Mesenchymal stem cell (in vitro differentiated cells and primary cell): ENCODE measurements at regions not wholly inside any gene's neighbourhood (a gene's known extent, or its start where the extent isn't known, plus 50 kb on each side); places are given as distances from the start of the nearest gene placed in this dataset.

Source experiments
- DNase-seq: peaks from one replicate; pipeline ENCODE4 v3.0.0-alpha.2; 2013
- H2AFZ ChIP-seq: one replicate; pipeline ENCODE4 v1.6.1; 2013; ENCODE audit warnings: low read depth, mild to moderate bottlenecking, control low read depth, inconsistent platforms, low read length, moderate library complexity
- H2AK5ac ChIP-seq: 2 replicates; pipeline ENCODE4 v1.6.1; 2013; ENCODE audit warnings: low read length, moderate library complexity, mild to moderate bottlenecking, inconsistent platforms; ENCODE audit not compliant: severe bottlenecking
- H2BK120ac ChIP-seq: one replicate; pipeline ENCODE4 v1.6.1; 2013; ENCODE audit warnings: low read depth, mild to moderate bottlenecking, inconsistent platforms, low read length, moderate library complexity
- H2BK12ac ChIP-seq, 2 experiments: one replicate each; pipeline ENCODE4 v1.6.1; 2013; ENCODE audit warnings: inconsistent platforms in 2 of 2, low read length in 2 of 2, mild to moderate bottlenecking in 2 of 2, moderate library complexity in 2 of 2, control low read depth in 1 of 2
- H2BK15ac ChIP-seq: one replicate; pipeline ENCODE4 v1.6.1; 2013; ENCODE audit warnings: mild to moderate bottlenecking, low read depth, inconsistent platforms; ENCODE audit not compliant: poor library complexity, severe bottlenecking
- H2BK5ac ChIP-seq: 2 replicates; pipeline ENCODE4 v1.6.1; 2013; ENCODE audit warnings: low read depth, mild to moderate bottlenecking, low read length, control low read depth, inconsistent platforms; ENCODE audit not compliant: poor library complexity, severe bottlenecking
- H3K14ac ChIP-seq, 2 experiments: one replicate each; pipeline ENCODE4 v1.6.1; 2013; ENCODE audit warnings: inconsistent platforms in 2 of 2, low read length in 2 of 2, control low read depth in 1 of 2, mild to moderate bottlenecking in 1 of 2, moderate library complexity in 1 of 2
- H3K18ac ChIP-seq, 2 experiments: one replicate each; pipeline ENCODE4 v1.6.1; 2013; ENCODE audit warnings: inconsistent platforms in 2 of 2, low read length in 2 of 2, control low read depth in 1 of 2, low read depth in 1 of 2, mild to moderate bottlenecking in 1 of 2
- H3K23ac ChIP-seq, 2 experiments: one replicate each; pipeline ENCODE4 v1.6.1; 2013; ENCODE audit warnings: inconsistent platforms in 2 of 2, low read length in 2 of 2, mild to moderate bottlenecking in 2 of 2, moderate library complexity in 2 of 2, control low read depth in 1 of 2
- H3K27ac ChIP-seq: 2 replicates; pipeline ENCODE4 v1.5.1; 2013; ENCODE audit warnings: mild to moderate bottlenecking, moderate library complexity, low read length, control low read depth, inconsistent platforms; ENCODE audit not compliant: poor library complexity, severe bottlenecking
- H3K27me3 ChIP-seq, 2 experiments: 2 replicates each; pipeline versions ENCODE4 v1.6.1 to v1.7.0; 2013; ENCODE audit warnings: low read length in 2 of 2, mild to moderate bottlenecking in 2 of 2, moderate library complexity in 2 of 2, control low read depth in 1 of 2, inconsistent platforms in 1 of 2; ENCODE audit not compliant: control insufficient read depth in 1 of 2, insufficient read depth in 1 of 2
- H3K36me3 ChIP-seq, 2 experiments: 2 replicates each; pipeline versions ENCODE4 v1.6.1 to v1.7.0; 2013; ENCODE audit warnings: low read length in 2 of 2, control low read depth in 1 of 2, inconsistent platforms in 1 of 2, low read depth in 1 of 2, mild to moderate bottlenecking in 1 of 2; ENCODE audit not compliant: insufficient read depth in 2 of 2, control insufficient read depth in 1 of 2
- H3K4ac ChIP-seq, 2 experiments: one replicate each; pipeline ENCODE4 v1.6.1; 2013; ENCODE audit warnings: inconsistent platforms in 2 of 2, low read length in 2 of 2, mild to moderate bottlenecking in 2 of 2, moderate library complexity in 2 of 2, control low read depth in 1 of 2, low read depth in 1 of 2
- H3K4me1 ChIP-seq: 2 replicates; pipeline ENCODE4 v1.6.1; 2013; ENCODE audit warnings: low read depth, low read length, control low read depth; ENCODE audit not compliant: control insufficient read depth, insufficient read depth
- H3K4me2 ChIP-seq: 2 replicates; pipeline ENCODE4 v1.6.1; 2013; ENCODE audit warnings: low read length, mild to moderate bottlenecking, inconsistent platforms; ENCODE audit not compliant: poor library complexity, severe bottlenecking
- H3K4me3 ChIP-seq, 2 experiments: 2 replicates each; pipeline versions ENCODE4 v1.5.1 to v1.7.0; 2013; ENCODE audit warnings: low read length in 2 of 2, mild to moderate bottlenecking in 2 of 2, control low read depth in 1 of 2, low read depth in 1 of 2; ENCODE audit not compliant: insufficient read depth in 1 of 2
- H3K79me1 ChIP-seq: replicated peaks from 2 replicates; pipeline ENCODE4 v1.6.1; 2013; ENCODE audit warnings: mild to moderate bottlenecking, control low read depth, low read length, inconsistent platforms; ENCODE audit not compliant: poor library complexity, severe bottlenecking
- H3K9ac ChIP-seq: 2 replicates; pipeline ENCODE4 v1.7.0; 2013; ENCODE audit warnings: mild to moderate bottlenecking, low read length, moderate library complexity
- H3K9me3 ChIP-seq: 2 replicates; pipeline ENCODE4 v1.7.0; 2013; ENCODE audit warnings: mild to moderate bottlenecking, low read length; ENCODE audit not compliant: control insufficient read depth
- H4K8ac ChIP-seq: one replicate; pipeline ENCODE4 v1.6.1; 2013; ENCODE audit warnings: inconsistent platforms, mild to moderate bottlenecking, low read length, moderate library complexity
- H4K91ac ChIP-seq: one replicate; pipeline ENCODE4 v1.6.1; 2013; ENCODE audit warnings: mild to moderate bottlenecking, low read length, inconsistent platforms
- WGBS: methylation state at CpG from one replicate; pipeline ENCODE4 v1.1.7; 2013; ENCODE audit warnings: mixed read lengths; 5-methylcytosine and 5-hydroxymethylcytosine counted together

DNA sequence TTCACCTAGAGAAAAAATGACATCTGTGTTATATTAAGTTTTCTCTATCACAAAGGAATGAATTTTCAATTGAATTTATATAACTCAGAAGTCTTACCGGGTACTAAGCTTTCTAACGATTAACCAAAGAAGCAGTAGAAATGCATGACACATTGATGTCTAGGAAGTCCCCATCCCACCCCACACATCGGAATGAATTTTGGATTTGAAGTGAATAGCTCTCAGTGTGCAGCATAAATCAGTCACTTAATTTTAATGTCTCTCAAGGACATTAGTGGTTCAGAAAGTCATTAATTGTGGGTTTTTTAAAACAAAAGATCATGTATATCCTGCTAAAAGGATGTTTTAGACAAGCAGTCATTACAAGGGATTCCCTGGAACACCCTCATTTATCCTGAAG is 141.4 kb upstream of the PIEZO2 start:
- Histone ChIP-seq H3K27ac (no peak overlapping the region), H3K4me1 (no peaks in the 10 kb centered on the region), H4K91ac (no peak overlapping the region), H2AFZ (no peak overlapping the region), H3K27me3 (peaks cover 0 to 6% of the 10 kb centered on the region in 2 experiments), H3K36me3 (no peaks in the 10 kb centered on the region), H3K79me1 (no peaks in the 10 kb centered on the region), H3K4me2 (no peak overlapping the region), H3K4ac (no peak overlapping the region), H2BK120ac (no peak overlapping the region), H4K8ac (no peak overlapping the region), H3K18ac (no peak overlapping the region), H2BK15ac (no peak overlapping the region), H3K23ac (no peak overlapping the region), H2BK12ac (no peak overlapping the region), H3K9me3 (no peaks in the 10 kb centered on the region), H3K4me3 (no peak overlapping the region), H2AK5ac (no peak overlapping the region), H3K14ac (no peak overlapping the region), H2BK5ac (no peak overlapping the region), H3K9ac (no peak overlapping the region)
- WGBS: 100% methylated on average over 2 of the region's 3 CpGs
- DNase-seq: no peak

DNA sequence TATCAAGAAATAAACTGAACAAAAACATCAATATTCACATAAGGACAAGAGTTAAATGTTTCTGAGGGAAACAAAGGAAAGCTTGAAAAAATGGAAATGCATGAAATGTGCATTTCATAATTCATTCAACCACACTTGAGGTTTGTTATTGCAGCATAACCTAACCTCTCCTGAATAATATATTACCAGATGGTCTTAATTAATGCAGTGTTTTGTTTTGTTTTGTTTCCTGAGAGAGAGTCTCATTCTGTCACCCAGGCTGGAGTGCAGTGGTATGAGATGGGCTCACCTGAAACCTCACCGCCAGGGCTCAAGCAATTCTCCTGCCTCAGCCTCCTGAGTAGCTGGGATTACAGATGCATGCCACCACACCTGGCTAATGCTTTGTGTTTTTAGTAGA is 139.9 kb upstream of the PIEZO2 start:
- H4K8ac ChIP-seq: no peak overlapping the region
- 100% methylated on average over 1 of the region's 1 CpG for WGBS
- H3K18ac ChIP-seq: no peak overlapping the region
- H3K23ac ChIP-seq: no peak overlapping the region
- H3K14ac ChIP-seq: no peak overlapping the region
- no peak overlapping the region for H3K4me3 ChIP-seq
- H3K4me1 ChIP-seq: no peaks in the 10 kb centered on the region
- H3K4ac ChIP-seq: no peak overlapping the region
- H2BK15ac ChIP-seq: no peak overlapping the region
- no peak for DNase-seq
- H2BK120ac ChIP-seq: no peak overlapping the region
- H4K91ac ChIP-seq: no peak overlapping the region
- no peak overlapping the region for H2AK5ac ChIP-seq
- H3K9ac ChIP-seq: no peak overlapping the region
- H3K36me3 ChIP-seq: no peaks in the 10 kb centered on the region
- no peak overlapping the region for H2AFZ ChIP-seq
- H3K27me3 ChIP-seq: peaks cover 0 to 2% of the 10 kb centered on the region in 2 experiments
- H2BK5ac ChIP-seq: no peak overlapping the region
- no peaks in the 10 kb centered on the region for H3K79me1 ChIP-seq
- no peak overlapping the region for H3K4me2 ChIP-seq
- no peak overlapping the region for H3K27ac ChIP-seq
- no peaks in the 10 kb centered on the region for H3K9me3 ChIP-seq
- H2BK12ac ChIP-seq: no peak overlapping the region

- no CpG with 5 or more reads among the region's 1 CpG for WGBS
- Histone ChIP-seq H3K4me2 (no peak overlapping the region), H3K9me3 (no peaks in the 10 kb centered on the region), H2AK5ac (no peak overlapping the region), H3K4me3 (no peak overlapping the region), H3K4ac (no peak overlapping the region), H2BK5ac (no peak overlapping the region), H3K79me1 (no peaks in the 10 kb centered on the region), H3K27ac (no peak overlapping the region), H3K27me3 (no peaks in the 10 kb centered on the region), H4K91ac (no peak overlapping the region), H2BK120ac (no peak overlapping the region), H3K4me1 (no peaks in the 10 kb centered on the region), H2BK12ac (no peak overlapping the region), H3K36me3 (no peaks in the 10 kb centered on the region), H4K8ac (no peak overlapping the region), H3K23ac (no peak overlapping the region), H3K18ac (no peak overlapping the region), H2BK15ac (no peak overlapping the region), H3K9ac (no peak overlapping the region), H3K14ac (no peak overlapping the region), H2AFZ (no peak overlapping the region)
- DNase-seq: no peak
These were observed 139.0 kb upstream of the PIEZO2 start for GRCh38 chr18:11288401-11288800.

GRCh38 chr18:11286431-11286830 is 137.1 kb upstream of the PIEZO2 start:
- H2AFZ ChIP-seq: no peak overlapping the region
- H3K27me3 ChIP-seq: peaks cover 0 to 4% of the 10 kb centered on the region in 2 experiments
- 98% methylated on average over 2 of the region's 3 CpGs for WGBS
- no peak overlapping the region for H3K23ac ChIP-seq
- H2BK120ac ChIP-seq: no peak overlapping the region
- H3K4me1 ChIP-seq: no peaks in the 10 kb centered on the region
- DNase-seq: no peak
- H3K9ac ChIP-seq: no peak overlapping the region
- no peak overlapping the region for H3K14ac ChIP-seq
- H3K4ac ChIP-seq: no peak overlapping the region
- no peak overlapping the region for H3K27ac ChIP-seq
- no peaks in the 10 kb centered on the region for H3K36me3 ChIP-seq
- no peaks in the 10 kb centered on the region for H3K9me3 ChIP-seq
- H2BK15ac ChIP-seq: no peak overlapping the region
- no peak overlapping the region for H2AK5ac ChIP-seq
- no peaks in the 10 kb centered on the region for H3K79me1 ChIP-seq
- H4K8ac ChIP-seq: no peak overlapping the region
- H4K91ac ChIP-seq: no peak overlapping the region
- H3K4me2 ChIP-seq: no peak overlapping the region
- no peak overlapping the region for H2BK5ac ChIP-seq
- no peak overlapping the region for H2BK12ac ChIP-seq
- no peak overlapping the region for H3K18ac ChIP-seq
- H3K4me3 ChIP-seq: no peak overlapping the region
